ENCODE measurements at regions not wholly inside any gene's neighbourhood (a gene's known extent, or its start where the extent isn't known, plus 50 kb on each side); places are given as distances from the start of the nearest gene placed in this dataset.

DNA sequence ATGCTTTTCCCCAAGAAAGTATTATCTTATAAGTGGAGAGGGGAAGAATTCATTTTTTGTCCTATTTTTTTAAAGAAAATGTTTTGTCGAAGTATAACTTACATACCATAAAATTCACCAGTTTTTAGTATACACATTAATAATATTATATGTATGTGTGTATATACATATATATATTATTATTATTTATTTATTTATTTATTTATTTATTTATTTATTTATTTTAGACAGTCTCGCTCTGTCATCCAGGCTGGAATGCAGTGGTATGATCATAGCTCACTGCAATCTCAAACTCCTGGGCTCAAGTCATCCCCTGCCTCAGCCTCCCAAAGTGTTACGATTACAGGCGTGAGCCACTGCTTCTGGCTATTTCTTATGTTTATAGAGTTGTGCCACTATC, 334.1 kb downstream of the ZNF674 start (continued):
- TF ChIP-seq ZBTB11 (tag by site-specific recombination; conservative IDR thresholded peaks at IDR 0.05; ENCODE audit: low read depth) (peak; percentile 65), PRDM1 (tag by site-specific recombination; IDR thresholded peaks at IDR 0.05) (no peak), ZSCAN30 (tag by site-specific recombination; IDR thresholded peaks at IDR 0.05) (no peak), ZNF521 (tag by site-specific recombination; IDR thresholded peaks at IDR 0.05) (no peak), ZNF146 (tag by site-specific recombination; IDR thresholded peaks at IDR 0.05) (no peak), ZBTB8A (tag by site-specific recombination; IDR thresholded peaks at IDR 0.05) (0 out of 2 replicates have a peak, but pooled peaks have one; percentile 27), ZNF292 (tag by site-specific recombination; IDR thresholded peaks at IDR 0.05; ENCODE audit: borderline replicate concordance, low read depth) (no peak), SP2 (tag by site-specific recombination; IDR thresholded peaks at IDR 0.05) (no peak), OVOL3 (tag by site-specific recombination; IDR thresholded peaks at IDR 0.05) (no peak), ZNF114 (tag by site-specific recombination; IDR thresholded peaks at IDR 0.05) (no peak), WT1 (tag by site-specific recombination; IDR thresholded peaks at IDR 0.05) (no peak), ZNF645 (tag by site-specific recombination; IDR thresholded peaks at IDR 0.05) (no peak), RBAK (tag by site-specific recombination; IDR thresholded peaks at IDR 0.05) (no peak), ZNF324 (tag by site-specific recombination; IDR thresholded peaks at IDR 0.05) (no peak), ZNF214 (tag by site-specific recombination; IDR thresholded peaks at IDR 0.05; ENCODE audit: borderline replicate concordance) (no peak), ZNF555 (tag by site-specific recombination; conservative IDR thresholded peaks at IDR 0.05) (peak; percentile 54), ZNF202 (tag by site-specific recombination; IDR thresholded peaks at IDR 0.05; ENCODE audit: borderline replicate concordance) (0 out of 2 replicates have a peak, but pooled peaks have one; percentile 15), ZNF664 (tag by site-specific recombination; IDR thresholded peaks at IDR 0.05) (no peak), ZNF26 (tag by site-specific recombination; IDR thresholded peaks at IDR 0.05) (no peak), ZNF76 (tag by site-specific recombination; IDR thresholded peaks at IDR 0.05; ENCODE audit: borderline replicate concordance, low read depth) (no peak), SCRT1 (tag by site-specific recombination; IDR thresholded peaks at IDR 0.05; ENCODE audit: borderline replicate concordance) (no peak), ZNF561 (tag by site-specific recombination; IDR thresholded peaks at IDR 0.05; ENCODE audit: borderline replicate concordance) (no peak), ZNF549 (tag by site-specific recombination; IDR thresholded peaks at IDR 0.05) (no peak), EGR2 (tag by site-specific recombination; IDR thresholded peaks at IDR 0.05; ENCODE audit: low read depth) (no peak), ZBTB7A (tag by site-specific recombination; IDR thresholded peaks at IDR 0.05; ENCODE audit: low read depth) (no peak), ZXDB (tag by site-specific recombination; IDR thresholded peaks at IDR 0.05) (0 out of 2 replicates have a peak, but pooled peaks have one; percentile 28), ZNF654 (tag by site-specific recombination; IDR thresholded peaks at IDR 0.05; ENCODE audit: low read depth) (no peak), ZNF248 (tag by site-specific recombination; IDR thresholded peaks at IDR 0.05) (no peak), ZNF341 (tag by site-specific recombination; IDR thresholded peaks at IDR 0.05; ENCODE audit: low read depth) (no peak)
- TF ChIP-seq, protein P1, sequence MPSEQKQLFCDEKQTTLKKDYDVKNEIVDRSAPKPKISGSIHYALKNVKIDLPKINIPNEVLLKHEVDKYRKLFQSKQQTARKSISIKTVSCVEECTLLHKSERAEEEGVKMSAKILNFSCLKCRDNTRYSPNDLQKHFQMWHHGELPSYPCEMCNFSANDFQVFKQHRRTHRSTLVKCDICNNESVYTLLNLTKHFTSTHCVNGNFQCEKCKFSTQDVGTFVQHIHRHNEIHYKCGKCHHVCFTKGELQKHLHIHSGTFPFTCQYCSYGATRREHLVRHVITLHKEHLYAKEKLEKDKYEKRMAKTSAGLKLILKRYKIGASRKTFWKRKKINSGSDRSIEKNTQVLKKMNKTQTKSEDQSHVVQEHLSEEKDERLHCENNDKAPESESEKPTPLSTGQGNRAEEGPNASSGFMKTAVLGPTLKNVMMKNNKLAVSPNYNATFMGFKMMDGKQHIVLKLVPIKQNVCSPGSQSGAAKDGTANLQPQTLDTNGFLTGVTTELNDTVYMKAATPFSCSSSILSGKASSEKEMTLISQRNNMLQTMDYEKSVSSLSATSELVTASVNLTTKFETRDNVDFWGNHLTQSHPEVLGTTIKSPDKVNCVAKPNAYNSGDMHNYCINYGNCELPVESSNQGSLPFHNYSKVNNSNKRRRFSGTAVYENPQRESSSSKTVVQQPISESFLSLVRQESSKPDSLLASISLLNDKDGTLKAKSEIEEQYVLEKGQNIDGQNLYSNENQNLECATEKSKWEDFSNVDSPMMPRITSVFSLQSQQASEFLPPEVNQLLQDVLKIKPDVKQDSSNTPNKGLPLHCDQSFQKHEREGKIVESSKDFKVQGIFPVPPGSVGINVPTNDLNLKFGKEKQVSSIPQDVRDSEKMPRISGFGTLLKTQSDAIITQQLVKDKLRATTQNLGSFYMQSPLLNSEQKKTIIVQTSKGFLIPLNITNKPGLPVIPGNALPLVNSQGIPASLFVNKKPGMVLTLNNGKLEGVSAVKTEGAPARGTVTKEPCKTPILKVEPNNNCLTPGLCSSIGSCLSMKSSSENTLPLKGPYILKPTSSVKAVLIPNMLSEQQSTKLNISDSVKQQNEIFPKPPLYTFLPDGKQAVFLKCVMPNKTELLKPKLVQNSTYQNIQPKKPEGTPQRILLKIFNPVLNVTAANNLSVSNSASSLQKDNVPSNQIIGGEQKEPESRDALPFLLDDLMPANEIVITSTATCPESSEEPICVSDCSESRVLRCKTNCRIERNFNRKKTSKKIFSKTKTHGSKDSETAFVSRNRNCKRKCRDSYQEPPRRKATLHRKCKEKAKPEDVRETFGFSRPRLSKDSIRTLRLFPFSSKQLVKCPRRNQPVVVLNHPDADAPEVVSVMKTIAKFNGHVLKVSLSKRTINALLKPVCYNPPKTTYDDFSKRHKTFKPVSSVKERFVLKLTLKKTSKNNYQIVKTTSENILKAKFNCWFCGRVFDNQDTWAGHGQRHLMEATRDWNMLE (tag by site-specific recombination; conservative IDR thresholded peaks at IDR 0.05; ENCODE audit: low read depth): peak; percentile 58; the same call in 1 of the 2 replicates

All from HEK293 (cell line).